Common myeloid progenitor, CD34-positive (primary cell): ENCODE measurements at regions not wholly inside any gene's neighbourhood (a gene's known extent, or its start where the extent isn't known, plus 50 kb on each side); places are given as distances from the start of the nearest gene placed in this dataset.
"Not testable (repeated sequence)": the region's sequence is repeated elsewhere in the genome, so short reads cannot be mapped to it uniquely, and the experiment has no call there.

ENCODE experiments used
- CTCF ChIA-PET: fragments of 350-600 bp; sonication (Branson Sonifier 250); formaldehyde crosslinking; loops from one replicate; lab custom pipeline; 2021; ENCODE audit warnings: antibody characterized with exemption; lab: Charles Lee
- POLR2A ChIA-PET: fragments of 350-600 bp; sonication (Branson Sonifier 250); formaldehyde crosslinking; loops from one replicate; lab custom pipeline; 2021; ENCODE audit warnings: antibody characterized with exemption; lab: Charles Lee
- DNase-seq, 3 donors: peaks; one replicate each; pipeline versions ENCODE4 v3.0.0 to v3.0.0-alpha.2; 2013
- H3K27ac ChIP-seq, 2 experiments: 1 replicate in 1 of 2; 2 replicates in 1 of 2; pipeline ENCODE4 v1.7.0; 2013; ENCODE audit warnings: inconsistent platforms in 2 of 2, low read length in 2 of 2, mild to moderate bottlenecking in 2 of 2, low read depth in 1 of 2, moderate library complexity in 1 of 2; ENCODE audit not compliant: severe bottlenecking in 2 of 2, insufficient read depth in 1 of 2, poor library complexity in 1 of 2
- H3K27me3 ChIP-seq, 5 experiments: replicated peaks in 2 of 5; 1 replicate in 3 of 5; 2 replicates in 2 of 5; pipeline versions ENCODE4 v1.6.1 to v1.7.0; 2013; ENCODE audit warnings: low read length in 4 of 5, mild to moderate bottlenecking in 2 of 5, moderate library complexity in 2 of 5, inconsistent platforms in 1 of 5; ENCODE audit not compliant: insufficient read depth in 5 of 5, control insufficient read depth in 4 of 5
- H3K36me3 ChIP-seq, 4 experiments: 1 replicate in 2 of 4; 2 replicates in 2 of 4; pipeline versions ENCODE4 v1.6.1 to v1.7.0; 2013; ENCODE audit warnings: low read length in 3 of 4, control low read depth in 1 of 4, mild to moderate bottlenecking in 1 of 4; ENCODE audit not compliant: control insufficient read depth in 4 of 4, insufficient read depth in 4 of 4
- H3K4me1 ChIP-seq, 4 experiments: 1 replicate in 3 of 4; 2 replicates in 1 of 4; pipeline versions ENCODE4 v1.6.1 to v1.7.1; 2013; ENCODE audit warnings: low read length in 3 of 4, mild to moderate bottlenecking in 3 of 4, control low read depth in 1 of 4, inconsistent platforms in 1 of 4, moderate library complexity in 1 of 4; ENCODE audit not compliant: control insufficient read depth in 4 of 4, insufficient read depth in 4 of 4; ENCODE audit errors: control extremely low read depth in 1 of 4
- H3K4me3 ChIP-seq, 7 experiments: 1 replicate in 4 of 7; 2 replicates in 3 of 7; pipeline versions ENCODE4 v1.5.1 to v1.7.0; 2013; ENCODE audit warnings: mild to moderate bottlenecking in 7 of 7, low read length in 6 of 7, moderate library complexity in 6 of 7, inconsistent platforms in 2 of 7, low read depth in 2 of 7, control low read depth in 1 of 7; ENCODE audit not compliant: insufficient read depth in 4 of 7, control insufficient read depth in 1 of 7; ENCODE audit errors: extremely low read depth in 1 of 7
- H3K9me3 ChIP-seq, 5 experiments: 1 replicate in 4 of 5; 2 replicates in 1 of 5; pipeline versions ENCODE4 v1.6.1 to v1.7.1; 2013; ENCODE audit warnings: low read length in 4 of 5, mild to moderate bottlenecking in 2 of 5, inconsistent platforms in 1 of 5, low read depth in 1 of 5, moderate library complexity in 1 of 5; ENCODE audit not compliant: control insufficient read depth in 4 of 5, insufficient read depth in 2 of 5; ENCODE audit errors: control extremely low read depth in 1 of 5
- WGBS: methylation state at CpG from one replicate; pipeline ENCODE4 v1.1.5; 2013; ENCODE audit not compliant: insufficient coverage; 5-methylcytosine and 5-hydroxymethylcytosine counted together

DNA sequence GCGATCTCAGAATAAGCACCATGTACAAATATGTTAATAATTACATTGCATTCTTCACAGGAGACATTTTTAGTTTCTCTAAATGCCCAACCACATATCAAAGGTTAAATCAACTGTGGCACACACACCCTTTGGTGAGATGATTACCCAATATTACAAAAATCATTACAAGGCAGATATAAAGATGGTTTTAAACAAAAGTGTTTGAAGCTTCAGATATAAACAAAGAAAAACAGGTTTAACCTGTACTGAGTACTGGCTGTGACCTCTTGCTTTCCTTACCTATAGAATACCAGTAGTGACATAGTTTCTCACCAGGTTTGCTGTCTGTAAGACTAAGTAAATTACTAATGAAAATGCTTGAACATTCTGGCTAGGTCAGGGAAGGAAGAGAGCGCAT lies 360.0 kb upstream of the IGFBP3 start:
- WGBS: no CpG with 5 or more reads among the region's 2 CpGs

DNA sequence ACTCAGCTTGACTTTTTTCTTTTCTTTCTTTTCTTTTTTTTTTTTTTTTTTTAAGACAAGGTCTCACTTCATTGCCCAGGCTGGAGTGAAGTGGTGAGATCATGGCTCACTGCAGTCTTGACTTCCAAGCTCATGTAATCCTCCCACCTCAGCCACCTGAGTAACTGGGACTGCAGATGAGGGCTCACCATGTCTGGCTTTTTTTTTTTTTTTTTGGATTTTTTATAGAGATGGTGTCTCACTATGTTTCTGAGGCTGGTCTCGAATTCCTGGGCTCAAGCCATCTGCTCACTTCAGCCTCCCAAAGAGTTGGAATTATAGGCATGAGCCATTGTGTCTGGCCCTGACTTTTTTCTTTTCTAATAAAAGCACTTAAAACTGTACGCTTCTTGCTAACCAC lies 358.2 kb upstream of the IGFBP3 start:
- Histone ChIP-seq H3K4me3 (no peak overlapping the region), H3K27me3 (no peaks in the 10 kb centered on the region), H3K4me1 (no peaks in the 10 kb centered on the region), H3K9me3 (no peaks in the 10 kb centered on the region), H3K36me3 (no peaks in the 10 kb centered on the region), H3K27ac (no peak overlapping the region)
- CTCF ChIA-PET: no interaction called here
- POLR2A ChIA-PET: no interaction called here
- DNase-seq: no peak
- WGBS: no CpG with 5 or more reads among the region's 2 CpGs

More for the DNA sequence above, 360.0 kb upstream of the IGFBP3 start:
- H3K27ac ChIP-seq: no peak overlapping the region
- POLR2A ChIA-PET: no interaction called here
- CTCF ChIA-PET: no interaction called here
- H3K4me1 ChIP-seq: no peaks in the 10 kb centered on the region
- no peaks in the 10 kb centered on the region for H3K36me3 ChIP-seq
- no peak for DNase-seq
- H3K4me3 ChIP-seq: no peak overlapping the region
- no peaks in the 10 kb centered on the region for H3K27me3 ChIP-seq
- no peaks in the 10 kb centered on the region for H3K9me3 ChIP-seq

DNA sequence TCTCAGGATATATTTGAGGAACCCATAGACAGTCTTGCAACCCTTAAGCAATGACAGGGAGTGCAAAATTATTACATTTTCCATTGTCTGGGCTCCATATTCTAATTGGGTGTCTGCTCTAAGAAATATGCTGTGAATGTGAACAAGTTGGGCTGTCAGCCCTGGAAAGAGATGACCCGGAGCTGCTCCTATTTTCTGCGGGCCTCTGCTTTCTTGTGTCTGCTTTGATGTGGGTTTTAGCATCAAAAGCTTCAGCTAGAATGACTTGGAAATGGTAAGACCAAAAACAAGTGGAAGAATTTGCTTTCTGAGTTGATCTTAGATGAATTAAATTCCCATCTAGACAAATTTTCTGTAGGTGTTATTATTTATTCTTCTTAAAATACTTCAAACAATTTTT lies 343.6 kb upstream of the IGFBP3 start:
- Histone ChIP-seq H3K36me3 (no peaks in the 10 kb centered on the region), H3K4me3 (no peak overlapping the region), H3K27me3 (no peaks in the 10 kb centered on the region), H3K9me3 (peaks cover 0 to 11% (median 4%) of the 10 kb centered on the region in 5 experiments), H3K4me1 (no peaks in the 10 kb centered on the region), H3K27ac (no peak overlapping the region)
- ChIA-PET POLR2A (no interaction called here), CTCF (no interaction called here)
- WGBS: 90% methylated on average over 2 of the region's 2 CpGs
- no peak for DNase-seq

DNA sequence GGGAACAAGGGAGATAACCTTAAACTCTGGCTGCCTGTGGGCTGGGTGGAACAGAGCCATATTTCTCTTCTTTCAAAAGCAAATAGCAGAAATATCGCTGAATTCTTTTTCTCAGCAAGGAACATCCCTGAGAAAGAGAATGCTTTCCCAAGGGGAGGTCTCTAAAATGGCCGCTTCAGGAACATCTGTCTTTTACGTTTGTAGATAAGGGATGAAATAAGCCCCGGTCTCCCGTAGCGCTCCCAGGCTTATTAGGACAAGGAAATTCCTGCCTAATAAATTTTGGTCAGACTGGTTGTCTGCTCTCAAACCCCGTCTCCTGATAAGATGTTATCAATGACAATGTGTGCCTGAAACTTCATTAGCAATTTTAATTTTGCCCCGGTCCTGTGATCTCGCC lies 340.6 kb upstream of the IGFBP3 start:
- CTCF ChIA-PET, H3K4me1 ChIP-seq: not testable (repeated sequence)
- WGBS: 97% methylated on average over 5 of the region's 9 CpGs

DNA sequence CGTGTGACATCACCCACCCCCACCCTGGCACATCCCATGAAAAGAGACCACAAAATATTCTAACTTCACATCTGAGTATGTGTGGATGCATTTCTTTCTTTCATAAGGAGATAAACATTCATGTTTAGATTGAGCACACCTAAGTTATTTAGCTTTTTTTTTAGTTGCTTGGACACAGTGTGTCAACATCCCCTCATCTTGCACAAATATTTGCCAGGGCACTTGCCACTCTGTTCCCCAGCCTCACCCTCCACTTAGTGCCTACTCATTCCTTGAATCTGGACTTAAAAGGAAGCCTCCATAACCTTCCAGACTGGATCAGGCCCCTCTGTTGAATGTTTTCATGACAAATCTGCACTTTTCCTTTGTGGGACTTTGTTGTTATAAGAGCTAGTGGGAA lies 338.9 kb upstream of the IGFBP3 start:
- H3K4me3 ChIP-seq: no peak overlapping the region
- no peak overlapping the region for H3K27ac ChIP-seq
- no peaks in the 10 kb centered on the region for H3K36me3 ChIP-seq
- peaks cover 0 to 11% (median 4%) of the 10 kb centered on the region in 5 experiments for H3K9me3 ChIP-seq
- no CpG with 5 or more reads among the region's 1 CpG for WGBS
- DNase-seq: no peak
- no peaks in the 10 kb centered on the region for H3K27me3 ChIP-seq
- POLR2A ChIA-PET: no interaction called here
- CTCF ChIA-PET: no interaction called here
- H3K4me1 ChIP-seq: no peaks in the 10 kb centered on the region

More for the DNA sequence above, 340.6 kb upstream of the IGFBP3 start:
- H3K27ac ChIP-seq, DNase-seq, H3K27me3 ChIP-seq, H3K36me3 ChIP-seq, H3K4me3 ChIP-seq: not testable (repeated sequence)
- peaks cover 0 to 11% (median 4%) of the 10 kb centered on the region in 5 experiments for H3K9me3 ChIP-seq
- POLR2A ChIA-PET: interaction anchor here (0.6 kb wide), 1 partner anchor 789 kb away, joined by 3 read pairs; no protein-coding TSS in a partner anchor

DNA sequence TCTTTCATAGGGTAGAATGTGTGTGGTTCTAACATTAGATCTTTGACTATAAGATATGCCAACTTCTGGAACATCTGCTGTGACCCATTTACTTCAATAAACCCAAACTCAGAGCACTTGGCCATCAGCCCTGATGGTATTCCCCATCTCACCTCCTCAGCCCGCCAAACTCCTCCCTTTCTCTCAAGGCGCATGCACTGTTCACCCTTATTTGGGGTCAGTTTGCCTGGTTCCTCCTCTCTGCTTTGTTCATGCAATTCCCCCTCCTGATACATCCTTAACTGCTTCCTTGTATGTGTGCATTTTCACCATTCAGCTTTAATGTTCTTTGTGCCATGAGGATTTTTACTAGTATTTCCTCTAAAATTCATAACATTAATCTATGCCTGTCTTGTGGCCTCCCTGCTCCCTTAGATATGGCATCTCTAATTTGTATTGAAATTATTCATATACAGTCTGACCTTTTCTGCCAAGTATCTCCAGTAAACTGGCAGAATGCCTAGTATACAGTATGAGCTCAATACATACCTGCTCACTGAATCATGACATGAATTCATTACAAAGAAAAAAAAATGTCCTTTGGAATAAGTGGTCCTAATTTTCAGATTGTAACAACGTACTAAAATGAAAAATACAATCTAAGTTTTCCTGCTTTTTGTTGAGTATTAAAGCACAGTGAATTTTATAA lies 336.8 kb upstream of the IGFBP3 start:
- H3K9me3 ChIP-seq: peaks cover 0 to 9% (median 4%) of the 10 kb centered on the region in 5 experiments
- CTCF ChIA-PET: no interaction called here
- 100% methylated on average over 2 of the region's 3 CpGs for WGBS
- H3K36me3 ChIP-seq: no peaks in the 10 kb centered on the region
- no peaks in the 10 kb centered on the region for H3K4me1 ChIP-seq
- no peak overlapping the region for H3K4me3 ChIP-seq
- DNase-seq: no peak
- POLR2A ChIA-PET: no interaction called here
- no peak overlapping the region for H3K27ac ChIP-seq
- H3K27me3 ChIP-seq: no peaks in the 10 kb centered on the region

DNA sequence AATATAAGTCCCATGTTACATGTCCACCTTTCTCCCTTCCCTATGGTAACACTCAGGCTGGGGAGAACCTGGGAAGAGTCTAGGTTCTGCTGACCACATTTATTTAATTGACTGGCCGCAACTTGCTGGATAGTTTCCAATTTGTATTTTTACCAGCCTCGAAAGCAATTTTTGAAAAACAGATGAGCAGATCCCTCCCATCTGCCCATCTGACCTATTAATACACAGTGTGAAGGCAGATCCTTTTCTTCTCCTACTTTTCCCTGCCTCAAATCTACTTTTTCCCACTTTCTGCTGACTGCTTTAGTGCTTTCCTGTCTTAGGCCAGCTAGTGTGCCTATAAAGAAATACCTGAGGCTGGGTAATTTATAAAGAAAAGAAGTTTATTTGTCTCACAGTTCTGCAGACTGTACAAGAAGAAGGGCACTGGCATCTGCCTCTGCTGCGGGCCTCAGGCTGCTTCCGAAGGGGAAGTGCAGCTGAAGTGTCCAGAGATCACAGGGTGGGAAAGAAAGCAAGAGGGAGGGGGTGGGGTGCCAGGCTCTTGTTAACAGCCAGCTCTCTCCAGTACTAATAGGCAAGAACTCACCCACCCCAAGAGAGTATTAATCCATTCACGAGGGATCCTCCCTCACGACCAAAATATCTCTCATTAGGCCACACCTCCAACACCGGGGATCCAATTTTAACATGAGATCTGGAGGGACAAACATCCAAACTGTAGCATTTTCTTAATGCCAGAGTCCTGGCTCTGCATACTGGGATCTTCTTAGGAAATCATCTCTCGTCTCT lies 336.0 kb upstream of the IGFBP3 start:
- no peak for DNase-seq
- no peaks in the 10 kb centered on the region for H3K27me3 ChIP-seq
- no peak overlapping the region for H3K27ac ChIP-seq
- H3K4me3 ChIP-seq: no peak overlapping the region
- POLR2A ChIA-PET: no interaction called here
- no peaks in the 10 kb centered on the region for H3K4me1 ChIP-seq
- peaks cover 0 to 9% (median 4%) of the 10 kb centered on the region in 5 experiments for H3K9me3 ChIP-seq
- 95% methylated on average over 5 of the region's 8 CpGs for WGBS
- H3K36me3 ChIP-seq: no peaks in the 10 kb centered on the region
- CTCF ChIA-PET: no interaction called here
